ENCODE measurements at regions not wholly inside any gene's neighbourhood (a gene's known extent, or its start where the extent isn't known, plus 50 kb on each side); places are given as distances from the start of the nearest gene placed in this dataset.

- Histone ChIP-seq H3K4me2 (ENCODE audit: low read length) (no peak overlapping the region), H3K4me3 (ENCODE audit: low read length) (no peak overlapping the region), H3F3A (ENCODE audit: low read length, unreplicated experiment) (no peaks in the 10 kb centered on the region), H3K27ac (ENCODE audit: low read length) (no peak overlapping the region), H3K9me3 (ENCODE audit: low read length) (0 out of 2 replicates have a peak, but pooled peaks cover 11% of the 10 kb centered on the region), H2AFZ (ENCODE audit: low read length) (no peak overlapping the region), H3K36me3 (ENCODE audit: low read depth, low read length) (no peaks in the 10 kb centered on the region; the same call in 1 of the 2 replicates), H3K79me2 (ENCODE audit: low read length) (no peaks in the 10 kb centered on the region), H3K9me2 (replicated peaks; ENCODE audit: low read length) (no peaks in the 10 kb centered on the region), H3K4me1 (ENCODE audit: insufficient read depth, low read length) (no peaks in the 10 kb centered on the region), H3K9ac (ENCODE audit: low read length) (no peak overlapping the region), H3K27me3 (ENCODE audit: low read length) (no peaks in the 10 kb centered on the region), H4K20me1 (ENCODE audit: low read length) (no peaks in the 10 kb centered on the region)
- intact Hi-C loops (cut with micrococcal nuclease), result no loop called here
- no TSS peak for BruUV-seq (replicated peaks)
- TF ChIP-seq EZH2 (IDR thresholded peaks at IDR 0.05; ENCODE audit: low read length, unreplicated experiment), result no peak
- no peak for TF ChIP-seq EZH2phosphoT487 (IDR thresholded peaks at IDR 0.05; ENCODE audit: borderline replicate concordance, low read length)
- TF ChIP-seq CTCF (conservative IDR thresholded peaks at IDR 0.05; ENCODE audit: low read depth, low read length), result no peak
- DNase-seq (no peak), ATAC-seq (no peak)
- POLR2A ChIA-PET (ENCODE audit: unreplicated experiment), result no interaction called here
- CTCF ChIA-PET, result no interaction called here
Measured at GRCh38 chr6:137658287-137658686, 164.1 kb upstream of the OLIG3 start.

GRCh38 chr6:137659871-137660270, 165.7 kb upstream of the OLIG3 start:
- TF ChIP-seq CTCF (conservative IDR thresholded peaks at IDR 0.05; ENCODE audit: low read depth, low read length) (no peak), EZH2phosphoT487 (IDR thresholded peaks at IDR 0.05; ENCODE audit: borderline replicate concordance, low read length) (no peak), EZH2 (IDR thresholded peaks at IDR 0.05; ENCODE audit: low read length, unreplicated experiment) (no peak)
- H3K4me2 ChIP-seq (ENCODE audit: low read length), result no peak overlapping the region
- H3K79me2 ChIP-seq (ENCODE audit: low read length), result no peaks in the 10 kb centered on the region

GRCh38 chr6:137660296-137660731, 166.1 kb upstream of the OLIG3 start:
- Histone ChIP-seq H3K4me1 (ENCODE audit: insufficient read depth, low read length) (no peaks in the 10 kb centered on the region), H3K27me3 (ENCODE audit: low read length) (no peaks in the 10 kb centered on the region), H4K20me1 (ENCODE audit: low read length) (no peaks in the 10 kb centered on the region), H3F3A (ENCODE audit: low read length, unreplicated experiment) (no peaks in the 10 kb centered on the region), H3K9me2 (replicated peaks; ENCODE audit: low read length) (no peaks in the 10 kb centered on the region), H3K9ac (ENCODE audit: low read length) (no peak overlapping the region), H3K27ac (ENCODE audit: low read length) (no peak overlapping the region), H3K79me2 (ENCODE audit: low read length) (no peaks in the 10 kb centered on the region), H3K36me3 (ENCODE audit: low read depth, low read length) (no peaks in the 10 kb centered on the region), H3K9me3 (ENCODE audit: low read length) (0 out of 2 replicates have a peak, but pooled peaks cover 2% of the 10 kb centered on the region), H3K4me2 (ENCODE audit: low read length) (no peak overlapping the region), H2AFZ (ENCODE audit: low read length) (no peak overlapping the region), H3K4me3 (ENCODE audit: low read length) (no peak overlapping the region)
- no TSS peak for BruUV-seq (replicated peaks)
- ChIA-PET POLR2A (ENCODE audit: unreplicated experiment) (interaction anchor here (0.5 kb wide), 1 partner anchor 417 kb away, joined by 4 read pairs; no protein-coding TSS in a partner anchor), CTCF (no interaction called here)
- no peak for DNase-seq
- intact Hi-C loops (cut with micrococcal nuclease), result no loop called here
- ATAC-seq, result no peak
- TF ChIP-seq CTCF (conservative IDR thresholded peaks at IDR 0.05; ENCODE audit: low read depth, low read length) (no peak), EZH2phosphoT487 (IDR thresholded peaks at IDR 0.05; ENCODE audit: borderline replicate concordance, low read length) (no peak), EZH2 (IDR thresholded peaks at IDR 0.05; ENCODE audit: low read length, unreplicated experiment) (no peak)

More at GRCh38 chr6:137659871-137660270, 165.7 kb upstream of the OLIG3 start:
- Histone ChIP-seq H3K9ac (ENCODE audit: low read length) (no peak overlapping the region), H3K36me3 (ENCODE audit: low read depth, low read length) (no peaks in the 10 kb centered on the region), H3K27ac (ENCODE audit: low read length) (no peak overlapping the region), H3K9me3 (ENCODE audit: low read length) (0 out of 2 replicates have a peak, but pooled peaks cover 2% of the 10 kb centered on the region), H2AFZ (ENCODE audit: low read length) (no peak overlapping the region), H4K20me1 (ENCODE audit: low read length) (no peaks in the 10 kb centered on the region), H3K9me2 (replicated peaks; ENCODE audit: low read length) (no peaks in the 10 kb centered on the region), H3F3A (ENCODE audit: low read length, unreplicated experiment) (no peaks in the 10 kb centered on the region), H3K27me3 (ENCODE audit: low read length) (no peaks in the 10 kb centered on the region), H3K4me3 (ENCODE audit: low read length) (no peak overlapping the region), H3K4me1 (ENCODE audit: insufficient read depth, low read length) (no peaks in the 10 kb centered on the region)
- CTCF ChIA-PET, result no interaction called here
- no TSS peak for BruUV-seq (replicated peaks)
- ATAC-seq (no peak), DNase-seq (no peak)
- POLR2A ChIA-PET (ENCODE audit: unreplicated experiment), result interaction anchor here (0.5 kb wide), 1 partner anchor 417 kb away, joined by 4 read pairs; no protein-coding TSS in a partner anchor
- intact Hi-C loops (cut with micrococcal nuclease), result no loop called here

All from PC-3 (cell line).